SK-N-SH (cell line): ENCODE measurements at regions not wholly inside any gene's neighbourhood (a gene's known extent, or its start where the extent isn't known, plus 50 kb on each side); places are given as distances from the start of the nearest gene placed in this dataset.

Source experiments
- CTCF ChIA-PET: fragments of 300-600, 350-600 bp; formaldehyde crosslinking; extraction: SDS; loops from one replicate; lab custom pipeline; 2021; lab: Yijun Ruan, JAX
- POLR2A ChIA-PET: fragments of 350-600 bp; sonication (Branson Sonifier 250); formaldehyde crosslinking; extraction: SDS; loops from one replicate; lab custom pipeline; 2020; ENCODE audit warnings: antibody characterized with exemption, inconsistent platforms; lab: Yijun Ruan, JAX
- DNase-seq: peaks from one replicate; pipeline ENCODE4 v3.0.0; 2012
- H2AFZ ChIP-seq: fragments of 200-600 bp; sonication (generic); 2 replicates; pipeline ENCODE4 v1.8.1; 2016; ENCODE audit warnings: antibody characterized with exemption, mild to moderate bottlenecking, low read depth
- H3F3A ChIP-seq: fragments of 200-600 bp; sonication (generic); replicated peaks from 2 replicates; pipeline ENCODE3; 2016; ENCODE audit warnings: antibody characterized with exemption, mild to moderate bottlenecking; ENCODE audit not compliant: insufficient read depth
- H3K27ac ChIP-seq, 2 experiments: fragments of 200-500 bp in 1 of 2; fragments of 200-600 bp in 1 of 2; sonication (Bioruptor generic) in 1 of 2; sonication (generic), shearing (Covaris generic) in 1 of 2; 2 replicates each; pipeline versions ENCODE4 v1.5.1 to v1.6.1; 2014 to 2016; ENCODE audit warnings: low read depth in 2 of 2, inconsistent platforms in 1 of 2, low read length in 1 of 2, mild to moderate bottlenecking in 1 of 2, mixed read lengths in 1 of 2
- H3K27me3 ChIP-seq: fragments of 200-600 bp; sonication (generic), shearing (Covaris generic); 2 replicates; pipeline ENCODE4 v1.6.1; 2016; ENCODE audit warnings: mixed run types; ENCODE audit not compliant: insufficient read depth
- H3K36me3 ChIP-seq, 2 experiments: fragments of 200-500 bp in 1 of 2; fragments of 200-600 bp in 1 of 2; sonication (Bioruptor generic) in 1 of 2; sonication (generic) in 1 of 2; replicated peaks in 1 of 2; 2 replicates each; pipeline versions ENCODE3 to v1.5.1; 2014 to 2016; ENCODE audit warnings: low read length in 1 of 2, mild to moderate bottlenecking in 1 of 2; ENCODE audit not compliant: insufficient read depth in 2 of 2, control insufficient read depth in 1 of 2
- H3K4me1 ChIP-seq, 2 experiments: fragments of 200-500 bp in 1 of 2; fragments of 200-600 bp in 1 of 2; sonication (Bioruptor generic) in 1 of 2; sonication (generic), shearing (Covaris generic) in 1 of 2; 2 replicates each; pipeline versions ENCODE4 v1.5.1 to v1.6.1; 2014 to 2016; ENCODE audit warnings: low read depth in 1 of 2, low read length in 1 of 2, mixed run types in 1 of 2; ENCODE audit not compliant: insufficient read depth in 2 of 2, control insufficient read depth in 1 of 2
- H3K4me2 ChIP-seq: fragments of 200-600 bp; sonication (generic), shearing (Covaris generic); 2 replicates; pipeline ENCODE4 v1.6.1; 2017; ENCODE audit warnings: mixed run types
- H3K4me3 ChIP-seq, 2 experiments: fragments of 200-500 bp in 1 of 2; fragments of 200-600 bp in 1 of 2; sonication (Bioruptor generic) in 1 of 2; sonication (generic), shearing (Covaris generic) in 1 of 2; 2 replicates each; pipeline versions ENCODE4 v1.5.1 to v1.8.1; 2014 to 2016; ENCODE audit warnings: low read depth in 2 of 2, inconsistent platforms in 1 of 2, low read length in 1 of 2, mild to moderate bottlenecking in 1 of 2, mixed read lengths in 1 of 2, moderate library complexity in 1 of 2
- H3K79me2 ChIP-seq: fragments of 200-600 bp; sonication (generic); 2 replicates; pipeline ENCODE4 v1.8.1; 2017; ENCODE audit warnings: mild to moderate bottlenecking; ENCODE audit not compliant: insufficient read depth
- H3K9ac ChIP-seq: fragments of 200-600 bp; sonication (generic); 2 replicates; pipeline ENCODE4 v1.6.1; 2017; ENCODE audit warnings: mixed run types
- H3K9me2 ChIP-seq: fragments of 200-600 bp; sonication (generic); 2 replicates; pipeline ENCODE4 v1.6.1; 2017; ENCODE audit warnings: mixed run types
- H3K9me3 ChIP-seq: fragments of 200-600 bp; sonication (generic); 2 replicates; pipeline ENCODE4 v1.6.1; 2017; ENCODE audit warnings: mixed run types, mild to moderate bottlenecking, moderate library complexity
- H4K20me1 ChIP-seq: fragments of 200-600 bp; sonication (generic); 2 replicates; pipeline ENCODE4 v1.6.1; 2017; ENCODE audit warnings: mild to moderate bottlenecking, mixed run types; ENCODE audit not compliant: insufficient read depth
- EP300 ChIP-seq, 2 experiments: IDR thresholded peaks; 2 replicates each; pipeline versions ENCODE4 v1.4.0 to v1.6.1; 2012; ENCODE audit warnings: borderline replicate concordance in 1 of 2, low read depth in 1 of 2, low read length in 1 of 2
- FOXJ3 ChIP-seq: sonication (generic); formaldehyde crosslinking; IDR thresholded peaks from 2 replicates; pipeline ENCODE4 v1.5.1; 2020; ENCODE audit warnings: mild to moderate bottlenecking, missing genetic modification reagents
- GABPA ChIP-seq: IDR thresholded peaks from 2 replicates; pipeline ENCODE4 v1.4.0; 2012; ENCODE audit warnings: low read depth, mild to moderate bottlenecking
- GATA2 ChIP-seq: sonication (generic); formaldehyde crosslinking; IDR thresholded peaks from 2 replicates; pipeline ENCODE4 v1.5.0; 2020; ENCODE audit warnings: mild to moderate bottlenecking, missing genetic modification reagents
- IRF3 ChIP-seq: fragments of 150-350 bp; IDR thresholded peaks from 2 replicates; pipeline ENCODE4 v1.6.1; 2016; ENCODE audit warnings: mild to moderate bottlenecking, low read depth, low read length
- NFIC ChIP-seq: IDR thresholded peaks from 2 replicates; pipeline ENCODE4 v1.4.0; 2012; ENCODE audit warnings: borderline replicate concordance
- PBX3 ChIP-seq: IDR thresholded peaks from 2 replicates; pipeline ENCODE4; 2012
- POLR2AphosphoS5 ChIP-seq: IDR thresholded peaks from 2 replicates; pipeline ENCODE4 v1.6.1; 2012; ENCODE audit warnings: low read depth, low read length
- RFX5 ChIP-seq: IDR thresholded peaks from 2 replicates; pipeline ENCODE4 v1.6.1; 2012; ENCODE audit warnings: mild to moderate bottlenecking, improper control_type of control experiment, low read length
- RXRA ChIP-seq: IDR thresholded peaks from 2 replicates; pipeline ENCODE4 v1.4.0; 2012; ENCODE audit warnings: low read depth, mild to moderate bottlenecking, borderline replicate concordance
- SIN3A ChIP-seq: IDR thresholded peaks from 2 replicates; pipeline ENCODE4 v1.6.1; 2012; ENCODE audit warnings: low read depth, mild to moderate bottlenecking, low read length, moderate library complexity, borderline replicate concordance
- TAF1 ChIP-seq: IDR thresholded peaks from 2 replicates; pipeline ENCODE4 v1.6.1; 2012; ENCODE audit warnings: low read depth, mild to moderate bottlenecking, low read length, moderate library complexity, borderline replicate concordance
- TEAD4 ChIP-seq: IDR thresholded peaks from 2 replicates; pipeline ENCODE4 v1.4.0; 2012; ENCODE audit warnings: mild to moderate bottlenecking, borderline replicate concordance; ENCODE audit not compliant: insufficient read depth
- WGBS: methylation state at CpG from one replicate; pipeline ENCODE4 v1.1.6; 2017; ENCODE audit warnings: low lambda C conversion rate; 5-methylcytosine and 5-hydroxymethylcytosine counted together
- TF ChIP-seq, protein P1 (sequence below): IDR thresholded peaks from 2 replicates; pipeline ENCODE4 v1.4.0; 2012; ENCODE audit warnings: low read depth
- TF ChIP-seq, protein P2 (sequence below): fragments of 150-350 bp; IDR thresholded peaks from 2 replicates; pipeline ENCODE4 v1.6.1; 2017; ENCODE audit warnings: antibody characterized with exemption, low read length, low read depth, borderline replicate concordance
- TF ChIP-seq, protein P3 (sequence below): IDR thresholded peaks from 2 replicates; pipeline ENCODE4 v1.6.1; 2012; ENCODE audit warnings: mild to moderate bottlenecking, low read depth, low read length, moderate library complexity

DNA sequence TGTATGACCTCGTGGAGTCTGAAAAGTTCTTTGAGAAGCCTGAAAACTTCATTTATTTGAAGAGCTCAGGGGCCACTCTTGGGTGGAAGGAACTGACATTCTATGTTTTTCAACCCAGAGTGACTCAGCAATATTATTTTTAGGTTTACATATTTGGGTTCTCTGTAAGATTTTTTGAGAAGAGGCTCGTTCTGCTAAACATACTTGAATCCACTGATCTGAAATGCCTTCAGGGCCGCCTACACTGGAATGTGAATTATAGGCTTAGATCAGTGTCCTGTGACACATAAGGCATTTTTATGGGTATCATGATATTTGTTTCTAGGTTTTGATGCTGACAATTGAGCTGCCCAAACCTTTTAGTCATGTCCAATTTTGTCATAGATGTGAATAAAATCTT, 86.2 kb downstream of the PSAT1 start:
- Histone ChIP-seq H3F3A (no peaks in the 10 kb centered on the region), H4K20me1 (no peaks in the 10 kb centered on the region), H3K9ac (no peak overlapping the region), H3K27ac (no peak overlapping the region), H2AFZ (no peak overlapping the region), H3K9me2 (no peaks in the 10 kb centered on the region), H3K4me1 (0 out of 4 replicates have a peak, but pooled peaks cover 0 to 3% of the 10 kb centered on the region in 2 experiments), H3K79me2 (no peaks in the 10 kb centered on the region), H3K27me3 (no peaks in the 10 kb centered on the region), H3K4me3 (no peak overlapping the region), H3K36me3 (no peaks in the 10 kb centered on the region), H3K4me2 (no peak overlapping the region), H3K9me3 (no peaks in the 10 kb centered on the region)
- CTCF ChIA-PET: interaction anchor here (1.5 kb wide), 1 partner anchor 13 kb away, joined by 3 read pairs; no protein-coding TSS in a partner anchor
- TF ChIP-seq GABPA (no peak), FOXJ3 (no peak), POLR2AphosphoS5 (no peak), SIN3A (no peak), NFIC (no peak), TAF1 (no peak), EP300 (IDR thresholded peaks at IDR 0.05; ENCODE audit: borderline replicate concordance in 1 of 2, low read depth in 1 of 2, low read length in 1 of 2) (no peak), IRF3 (no peak), RFX5 (no peak), RXRA (no peak), TEAD4 (no peak), GATA2 (no peak), PBX3 (no peak)
- TF ChIP-seq, protein P1, sequence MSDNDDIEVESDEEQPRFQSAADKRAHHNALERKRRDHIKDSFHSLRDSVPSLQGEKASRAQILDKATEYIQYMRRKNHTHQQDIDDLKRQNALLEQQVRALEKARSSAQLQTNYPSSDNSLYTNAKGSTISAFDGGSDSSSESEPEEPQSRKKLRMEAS: no peak
- TF ChIP-seq, protein P2, sequence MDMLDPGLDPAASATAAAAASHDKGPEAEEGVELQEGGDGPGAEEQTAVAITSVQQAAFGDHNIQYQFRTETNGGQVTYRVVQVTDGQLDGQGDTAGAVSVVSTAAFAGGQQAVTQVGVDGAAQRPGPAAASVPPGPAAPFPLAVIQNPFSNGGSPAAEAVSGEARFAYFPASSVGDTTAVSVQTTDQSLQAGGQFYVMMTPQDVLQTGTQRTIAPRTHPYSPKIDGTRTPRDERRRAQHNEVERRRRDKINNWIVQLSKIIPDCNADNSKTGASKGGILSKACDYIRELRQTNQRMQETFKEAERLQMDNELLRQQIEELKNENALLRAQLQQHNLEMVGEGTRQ: no peak
- TF ChIP-seq, protein P3, sequence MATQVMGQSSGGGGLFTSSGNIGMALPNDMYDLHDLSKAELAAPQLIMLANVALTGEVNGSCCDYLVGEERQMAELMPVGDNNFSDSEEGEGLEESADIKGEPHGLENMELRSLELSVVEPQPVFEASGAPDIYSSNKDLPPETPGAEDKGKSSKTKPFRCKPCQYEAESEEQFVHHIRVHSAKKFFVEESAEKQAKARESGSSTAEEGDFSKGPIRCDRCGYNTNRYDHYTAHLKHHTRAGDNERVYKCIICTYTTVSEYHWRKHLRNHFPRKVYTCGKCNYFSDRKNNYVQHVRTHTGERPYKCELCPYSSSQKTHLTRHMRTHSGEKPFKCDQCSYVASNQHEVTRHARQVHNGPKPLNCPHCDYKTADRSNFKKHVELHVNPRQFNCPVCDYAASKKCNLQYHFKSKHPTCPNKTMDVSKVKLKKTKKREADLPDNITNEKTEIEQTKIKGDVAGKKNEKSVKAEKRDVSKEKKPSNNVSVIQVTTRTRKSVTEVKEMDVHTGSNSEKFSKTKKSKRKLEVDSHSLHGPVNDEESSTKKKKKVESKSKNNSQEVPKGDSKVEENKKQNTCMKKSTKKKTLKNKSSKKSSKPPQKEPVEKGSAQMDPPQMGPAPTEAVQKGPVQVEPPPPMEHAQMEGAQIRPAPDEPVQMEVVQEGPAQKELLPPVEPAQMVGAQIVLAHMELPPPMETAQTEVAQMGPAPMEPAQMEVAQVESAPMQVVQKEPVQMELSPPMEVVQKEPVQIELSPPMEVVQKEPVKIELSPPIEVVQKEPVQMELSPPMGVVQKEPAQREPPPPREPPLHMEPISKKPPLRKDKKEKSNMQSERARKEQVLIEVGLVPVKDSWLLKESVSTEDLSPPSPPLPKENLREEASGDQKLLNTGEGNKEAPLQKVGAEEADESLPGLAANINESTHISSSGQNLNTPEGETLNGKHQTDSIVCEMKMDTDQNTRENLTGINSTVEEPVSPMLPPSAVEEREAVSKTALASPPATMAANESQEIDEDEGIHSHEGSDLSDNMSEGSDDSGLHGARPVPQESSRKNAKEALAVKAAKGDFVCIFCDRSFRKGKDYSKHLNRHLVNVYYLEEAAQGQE: no peak
- no peak for DNase-seq
- WGBS: 45% methylated on average over 3 of the region's 3 CpGs
- POLR2A ChIA-PET: no interaction called here
